HG03097 (cell line): ENCODE measurements at regions not wholly inside any gene's neighbourhood (a gene's known extent, or its start where the extent isn't known, plus 50 kb on each side); places are given as distances from the start of the nearest gene placed in this dataset.
"Not testable (repeated sequence)": the region's sequence is repeated elsewhere in the genome, so short reads cannot be mapped to it uniquely, and the experiment has no call there.

Experiments used
- ATAC-seq: cut with Tn5 transposase; IDR thresholded peaks from one replicate; pipeline ENCODE4 v1.9.1; 2021; ENCODE audit not compliant: unreplicated experiment, low FRiP score

GRCh38 chrX:114272096-114272686 is 311.7 kb upstream of the HTR2C start:
- no peak for ATAC-seq

GRCh38 chrX:114270371-114270770 is 313.5 kb upstream of the HTR2C start:
- ATAC-seq, result not testable (repeated sequence)

GRCh38 chrX:114268643-114269042 is 315.2 kb upstream of the HTR2C start:
- ATAC-seq, result no peak

- ATAC-seq, result no peak
These were observed 316.7 kb upstream of the HTR2C start for GRCh38 chrX:114267142-114267541.

- ATAC-seq, result no peak
These were observed 331.7 kb upstream of the HTR2C start for GRCh38 chrX:114252186-114252585.

- ATAC-seq, result no peak
These were observed 332.3 kb upstream of the HTR2C start for GRCh38 chrX:114251575-114251974.

GRCh38 chrX:114221445-114221844 is 362.4 kb upstream of the HTR2C start:
- no peak for ATAC-seq

- ATAC-seq, result no peak
These were observed 373.0 kb upstream of the HTR2C start for GRCh38 chrX:114210879-114211278.

- no peak for ATAC-seq
These were observed 382.3 kb upstream of the HTR2C start for GRCh38 chrX:114201622-114202021.

GRCh38 chrX:114181195-114181594 is 402.7 kb upstream of the HTR2C start:
- ATAC-seq, result no peak

GRCh38 chrX:114178126-114178525 is 405.8 kb upstream of the HTR2C start:
- ATAC-seq, result no peak

GRCh38 chrX:114167276-114167675 is 416.6 kb upstream of the HTR2C start:
- not testable (repeated sequence) for ATAC-seq

- no peak for ATAC-seq
These were observed 417.3 kb upstream of the HTR2C start for GRCh38 chrX:114166601-114167000.

- no peak for ATAC-seq
These were observed 418.3 kb upstream of the HTR2C start for GRCh38 chrX:114165537-114165936.

- ATAC-seq, result no peak
These were observed 421.7 kb upstream of the HTR2C start for GRCh38 chrX:114162068-114162735.

GRCh38 chrX:114152801-114153200 is 431.1 kb upstream of the HTR2C start:
- ATAC-seq, result no peak

GRCh38 chrX:114152130-114152529 is 431.8 kb upstream of the HTR2C start:
- no peak for ATAC-seq

GRCh38 chrX:114134465-114134864 is 449.4 kb upstream of the HTR2C start:
- no peak for ATAC-seq

- ATAC-seq, result no peak
These were observed 456.4 kb upstream of the HTR2C start for GRCh38 chrX:114127411-114128025.

- no peak for ATAC-seq
These were observed 456.9 kb upstream of the HTR2C start for GRCh38 chrX:114127005-114127404.

GRCh38 chrX:114101081-114101480 is 482.8 kb upstream of the HTR2C start:
- no peak for ATAC-seq

GRCh38 chrX:114097866-114098265 is 486.0 kb upstream of the HTR2C start:
- no peak for ATAC-seq
